ENCODE measurements at regions not wholly inside any gene's neighbourhood (a gene's known extent, or its start where the extent isn't known, plus 50 kb on each side); places are given as distances from the start of the nearest gene placed in this dataset.
"Not testable (repeated sequence)": the region's sequence is repeated elsewhere in the genome, so short reads cannot be mapped to it uniquely, and the experiment has no call there.

- not testable (repeated sequence) for TF ChIP-seq CTCF (IDR thresholded peaks at IDR 0.05; ENCODE audit: low read depth, low read length, missing input control); TAF1 (conservative IDR thresholded peaks at IDR 0.05); YY1 (IDR thresholded peaks at IDR 0.05); ZBTB33 (IDR thresholded peaks at IDR 0.05); FOXA1 (IDR thresholded peaks at IDR 0.05); RAD21 (IDR thresholded peaks at IDR 0.05)
- TF ChIP-seq, protein P1, sequence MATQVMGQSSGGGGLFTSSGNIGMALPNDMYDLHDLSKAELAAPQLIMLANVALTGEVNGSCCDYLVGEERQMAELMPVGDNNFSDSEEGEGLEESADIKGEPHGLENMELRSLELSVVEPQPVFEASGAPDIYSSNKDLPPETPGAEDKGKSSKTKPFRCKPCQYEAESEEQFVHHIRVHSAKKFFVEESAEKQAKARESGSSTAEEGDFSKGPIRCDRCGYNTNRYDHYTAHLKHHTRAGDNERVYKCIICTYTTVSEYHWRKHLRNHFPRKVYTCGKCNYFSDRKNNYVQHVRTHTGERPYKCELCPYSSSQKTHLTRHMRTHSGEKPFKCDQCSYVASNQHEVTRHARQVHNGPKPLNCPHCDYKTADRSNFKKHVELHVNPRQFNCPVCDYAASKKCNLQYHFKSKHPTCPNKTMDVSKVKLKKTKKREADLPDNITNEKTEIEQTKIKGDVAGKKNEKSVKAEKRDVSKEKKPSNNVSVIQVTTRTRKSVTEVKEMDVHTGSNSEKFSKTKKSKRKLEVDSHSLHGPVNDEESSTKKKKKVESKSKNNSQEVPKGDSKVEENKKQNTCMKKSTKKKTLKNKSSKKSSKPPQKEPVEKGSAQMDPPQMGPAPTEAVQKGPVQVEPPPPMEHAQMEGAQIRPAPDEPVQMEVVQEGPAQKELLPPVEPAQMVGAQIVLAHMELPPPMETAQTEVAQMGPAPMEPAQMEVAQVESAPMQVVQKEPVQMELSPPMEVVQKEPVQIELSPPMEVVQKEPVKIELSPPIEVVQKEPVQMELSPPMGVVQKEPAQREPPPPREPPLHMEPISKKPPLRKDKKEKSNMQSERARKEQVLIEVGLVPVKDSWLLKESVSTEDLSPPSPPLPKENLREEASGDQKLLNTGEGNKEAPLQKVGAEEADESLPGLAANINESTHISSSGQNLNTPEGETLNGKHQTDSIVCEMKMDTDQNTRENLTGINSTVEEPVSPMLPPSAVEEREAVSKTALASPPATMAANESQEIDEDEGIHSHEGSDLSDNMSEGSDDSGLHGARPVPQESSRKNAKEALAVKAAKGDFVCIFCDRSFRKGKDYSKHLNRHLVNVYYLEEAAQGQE (IDR thresholded peaks at IDR 0.05) = not testable (repeated sequence)
- TF ChIP-seq, protein P2, sequence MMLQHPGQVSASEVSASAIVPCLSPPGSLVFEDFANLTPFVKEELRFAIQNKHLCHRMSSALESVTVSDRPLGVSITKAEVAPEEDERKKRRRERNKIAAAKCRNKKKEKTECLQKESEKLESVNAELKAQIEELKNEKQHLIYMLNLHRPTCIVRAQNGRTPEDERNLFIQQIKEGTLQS (IDR thresholded peaks at IDR 0.05) = not testable (repeated sequence)
These were observed 128.4 kb downstream of the TNFRSF13B start for GRCh38 chr17:16843511-16843910.

All from liver (tissue), 3 donors.